Trophoblast cell (in vitro differentiated cells and primary cell): ENCODE measurements at regions not wholly inside any gene's neighbourhood (a gene's known extent, or its start where the extent isn't known, plus 50 kb on each side); places are given as distances from the start of the nearest gene placed in this dataset.

Source experiments
- DNase-seq, 2 donors: peaks; one replicate each; pipeline ENCODE4 v3.0.0-alpha.2; 2016
- H2AFZ ChIP-seq: 2 replicates; pipeline ENCODE4 v1.6.1; 2013; ENCODE audit warnings: low read length, moderate library complexity, mild to moderate bottlenecking; ENCODE audit not compliant: insufficient read depth, poor library complexity
- H2AK5ac ChIP-seq: 2 replicates; pipeline ENCODE4 v1.6.1; 2013; ENCODE audit warnings: mild to moderate bottlenecking, low read length
- H2BK120ac ChIP-seq: 2 replicates; pipeline ENCODE4 v1.6.1; 2013; ENCODE audit warnings: low read length, mild to moderate bottlenecking, moderate library complexity; ENCODE audit not compliant: insufficient read depth, poor library complexity
- H2BK12ac ChIP-seq: 2 replicates; pipeline ENCODE4 v1.6.1; 2013; ENCODE audit warnings: mild to moderate bottlenecking, low read length, moderate library complexity
- H2BK5ac ChIP-seq: 2 replicates; pipeline ENCODE4 v1.6.1; 2013; ENCODE audit warnings: low read length, low read depth, moderate library complexity, mild to moderate bottlenecking; ENCODE audit not compliant: poor library complexity
- H3K14ac ChIP-seq: 2 replicates; pipeline ENCODE4 v1.6.1; 2013; ENCODE audit warnings: mild to moderate bottlenecking, low read length
- H3K18ac ChIP-seq: 2 replicates; pipeline ENCODE4 v1.6.1; 2013; ENCODE audit warnings: mild to moderate bottlenecking, low read length
- H3K23ac ChIP-seq: 2 replicates; pipeline ENCODE4 v1.6.1; 2013; ENCODE audit warnings: low read length
- H3K27ac ChIP-seq: 2 replicates; pipeline ENCODE4 v1.5.1; 2013; ENCODE audit warnings: low read depth, mild to moderate bottlenecking, inconsistent platforms, low read length, moderate library complexity
- H3K27me3 ChIP-seq: 2 replicates; pipeline ENCODE4 v1.6.1; 2013; ENCODE audit warnings: inconsistent platforms, mild to moderate bottlenecking, low read length, moderate library complexity; ENCODE audit not compliant: insufficient read depth
- H3K36me3 ChIP-seq, 2 experiments: 1 replicate in 1 of 2; 2 replicates in 1 of 2; pipeline ENCODE4 v1.6.1; 2013; ENCODE audit warnings: low read length in 2 of 2, mild to moderate bottlenecking in 2 of 2, moderate library complexity in 1 of 2; ENCODE audit not compliant: insufficient read depth in 2 of 2, control insufficient read depth in 1 of 2
- H3K4ac ChIP-seq: 2 replicates; pipeline ENCODE4 v1.6.1; 2013; ENCODE audit warnings: low read depth, mild to moderate bottlenecking, low read length, moderate library complexity
- H3K4me1 ChIP-seq, 2 experiments: 1 replicate in 1 of 2; 2 replicates in 1 of 2; pipeline ENCODE4 v1.6.1; 2013; ENCODE audit warnings: low read length in 2 of 2, mild to moderate bottlenecking in 2 of 2, moderate library complexity in 1 of 2; ENCODE audit not compliant: insufficient read depth in 2 of 2, control insufficient read depth in 1 of 2
- H3K4me2 ChIP-seq: 2 replicates; pipeline ENCODE4 v1.6.1; 2013; ENCODE audit warnings: inconsistent platforms, mild to moderate bottlenecking, low read length, moderate library complexity
- H3K4me3 ChIP-seq: 2 replicates; pipeline ENCODE4 v1.5.1; 2013; ENCODE audit warnings: mild to moderate bottlenecking, low read depth, low read length, inconsistent platforms
- H3K79me1 ChIP-seq: one replicate; pipeline ENCODE4 v1.6.1; 2013; ENCODE audit warnings: low read length
- H3K79me2 ChIP-seq: 2 replicates; pipeline ENCODE4 v1.6.1; 2013; ENCODE audit warnings: low read length, mild to moderate bottlenecking; ENCODE audit not compliant: control insufficient read depth, insufficient read depth, poor library complexity
- H3K9ac ChIP-seq: 2 replicates; pipeline ENCODE4 v1.6.1; 2013; ENCODE audit warnings: mild to moderate bottlenecking, low read length
- H3K9me3 ChIP-seq: 2 replicates; pipeline ENCODE4 v1.6.1; 2013; ENCODE audit warnings: low read depth, mild to moderate bottlenecking, control low read depth, inconsistent platforms, low read length; ENCODE audit not compliant: insufficient read depth
- H4K12ac ChIP-seq: 2 replicates; pipeline ENCODE4 v1.6.1; 2013; ENCODE audit warnings: low read depth, mild to moderate bottlenecking, low read length, moderate library complexity
- H4K8ac ChIP-seq: 2 replicates; pipeline ENCODE4 v1.6.1; 2013; ENCODE audit warnings: low read depth, mild to moderate bottlenecking, low read length, moderate library complexity
- H4K91ac ChIP-seq: one replicate; pipeline ENCODE4 v1.6.1; 2013; ENCODE audit warnings: low read depth, mild to moderate bottlenecking, low read length, moderate library complexity
- WGBS: extraction: QIAGEN DNeasy Blood & Tissue Kit; methylation state at CpG from one replicate; pipeline ENCODE4 v1.1.7; 2013; ENCODE audit warnings: missing lambda C conversion rate; ENCODE audit not compliant: insufficient read length, insufficient coverage; ENCODE audit errors: extremely low coverage; 5-methylcytosine and 5-hydroxymethylcytosine counted together

GRCh38 chr20:53757472-53757913 is 163.9 kb upstream of the ZNF217 start:
- H4K12ac ChIP-seq, result no peak overlapping the region
- H3K18ac ChIP-seq, result no peak overlapping the region
- no peak overlapping the region for H3K9ac ChIP-seq
- H2BK5ac ChIP-seq, result no peak overlapping the region
- no peak overlapping the region for H4K91ac ChIP-seq
- H3K27me3 ChIP-seq, result no peaks in the 10 kb centered on the region
- no peaks in the 10 kb centered on the region for H3K79me2 ChIP-seq
- no peak overlapping the region for H3K23ac ChIP-seq
- H3K4me1 ChIP-seq, result peaks cover 0 to 6% of the 10 kb centered on the region in 2 experiments
- no peaks in the 10 kb centered on the region for H3K36me3 ChIP-seq
- H2BK120ac ChIP-seq, result no peak overlapping the region
- H3K14ac ChIP-seq, result no peak overlapping the region
- H3K4me2 ChIP-seq, result no peak overlapping the region
- no peaks in the 10 kb centered on the region for H3K9me3 ChIP-seq
- H3K4ac ChIP-seq, result no peak overlapping the region
- WGBS, result no CpG with 5 or more reads among the region's 18 CpGs
- H2AFZ ChIP-seq, result no peak overlapping the region
- DNase-seq, result peak in 1 of 2 donors; percentile 72
- no peak overlapping the region for H2AK5ac ChIP-seq
- no peak overlapping the region for H4K8ac ChIP-seq
- no peak overlapping the region for H3K4me3 ChIP-seq
- peaks cover 4% of the 10 kb centered on the region for H3K79me1 ChIP-seq
- no peak overlapping the region for H3K27ac ChIP-seq
- no peak overlapping the region for H2BK12ac ChIP-seq

GRCh38 chr20:53755733-53756531 is 162.3 kb upstream of the ZNF217 start:
- H4K8ac ChIP-seq, result no peak overlapping the region
- no peak overlapping the region for H3K27ac ChIP-seq
- no peak overlapping the region for H2BK120ac ChIP-seq
- no peak overlapping the region for H2BK12ac ChIP-seq
- H3K4me1 ChIP-seq, result peaks cover 2 to 6% of the 10 kb centered on the region in 2 experiments
- H3K79me2 ChIP-seq, result no peaks in the 10 kb centered on the region
- H3K14ac ChIP-seq, result no peak overlapping the region
- WGBS, result no CpG with 5 or more reads among the region's 8 CpGs
- H4K91ac ChIP-seq, result no peak overlapping the region
- H3K4me3 ChIP-seq, result no peak overlapping the region
- no peaks in the 10 kb centered on the region for H3K27me3 ChIP-seq
- H3K36me3 ChIP-seq, result no peaks in the 10 kb centered on the region
- no peaks in the 10 kb centered on the region for H3K9me3 ChIP-seq
- no peak overlapping the region for H2AK5ac ChIP-seq
- H3K18ac ChIP-seq, result no peak overlapping the region
- peaks cover 8% of the 10 kb centered on the region for H3K79me1 ChIP-seq
- no peak overlapping the region for H2BK5ac ChIP-seq
- no peak overlapping the region for H3K9ac ChIP-seq
- no peak overlapping the region for H3K23ac ChIP-seq
- no peak for DNase-seq
- no peak overlapping the region for H4K12ac ChIP-seq
- no peak overlapping the region for H2AFZ ChIP-seq
- H3K4ac ChIP-seq, result no peak overlapping the region
- no peak overlapping the region for H3K4me2 ChIP-seq

- peak overlapping the region; percentile 39 for H4K91ac ChIP-seq
- no peak overlapping the region for H4K12ac ChIP-seq
- no peak overlapping the region for H2BK12ac ChIP-seq
- H3K23ac ChIP-seq, result no peak overlapping the region
- peak overlapping the region; percentile 54 for H4K8ac ChIP-seq
- peaks cover 13% of the 10 kb centered on the region for H3K79me1 ChIP-seq
- H3K9me3 ChIP-seq, result no peaks in the 10 kb centered on the region
- no CpG with 5 or more reads among the region's 2 CpGs for WGBS
- H2BK120ac ChIP-seq, result peak overlapping the region; percentile 30
- H3K79me2 ChIP-seq, result no peaks in the 10 kb centered on the region
- H3K27me3 ChIP-seq, result no peaks in the 10 kb centered on the region
- peak in 1 of 2 donors; percentile 37 for DNase-seq
- no peak overlapping the region for H2BK5ac ChIP-seq
- H3K14ac ChIP-seq, result no peak overlapping the region
- H3K4me2 ChIP-seq, result no peak overlapping the region
- peaks cover 7 to 9% of the 10 kb centered on the region in 2 experiments for H3K4me1 ChIP-seq
- no peak overlapping the region for H3K27ac ChIP-seq
- no peak overlapping the region for H3K4me3 ChIP-seq
- H3K4ac ChIP-seq, result no peak overlapping the region
- no peaks in the 10 kb centered on the region for H3K36me3 ChIP-seq
- H3K18ac ChIP-seq, result no peak overlapping the region
- H3K9ac ChIP-seq, result no peak overlapping the region
- H2AK5ac ChIP-seq, result no peak overlapping the region
- H2AFZ ChIP-seq, result peak overlapping the region; percentile 75
These were observed 160.3 kb upstream of the ZNF217 start for GRCh38 chr20:53753880-53754459.

GRCh38 chr20:53752971-53753879 is 159.6 kb upstream of the ZNF217 start:
- Histone ChIP-seq H3K27me3 (no peaks in the 10 kb centered on the region), H3K14ac (no peak overlapping the region), H3K36me3 (no peaks in the 10 kb centered on the region), H3K4ac (no peak overlapping the region), H4K8ac (no peak overlapping the region), H3K23ac (no peak overlapping the region), H3K9ac (no peak overlapping the region), H4K91ac (no peak overlapping the region), H3K4me3 (no peak overlapping the region), H2BK5ac (peak overlapping the region; percentile 33), H2BK120ac (peak overlapping the region; percentile 31), H3K79me2 (peaks cover 2% of the 10 kb centered on the region), H3K18ac (no peak overlapping the region), H3K79me1 (peaks cover 18% of the 10 kb centered on the region), H2BK12ac (no peak overlapping the region), H2AFZ (no peak overlapping the region), H3K4me1 (peaks cover 12 to 16% of the 10 kb centered on the region in 2 experiments), H3K27ac (no peak overlapping the region), H3K9me3 (no peaks in the 10 kb centered on the region), H2AK5ac (no peak overlapping the region), H4K12ac (no peak overlapping the region), H3K4me2 (peak overlapping the region; percentile 41)
- no CpG with 5 or more reads among the region's 16 CpGs for WGBS
- peak in 1 of 2 donors; percentile 90 for DNase-seq
